AG04450 (cell line): ENCODE measurements at regions not wholly inside any gene's neighbourhood (a gene's known extent, or its start where the extent isn't known, plus 50 kb on each side); places are given as distances from the start of the nearest gene placed in this dataset.

Experiments used
- CTCF ChIA-PET: fragments of 300-600, 350-600 bp; formaldehyde crosslinking; extraction: SDS; loops from one replicate; lab custom pipeline; 2022; ENCODE audit warnings: antibody characterized with exemption, inconsistent platforms; lab: Charles Lee
- POLR2A ChIA-PET: fragments of 350-600 bp; formaldehyde crosslinking; extraction: SDS; loops from one replicate; lab custom pipeline; 2021; ENCODE audit warnings: antibody characterized with exemption, inconsistent platforms; lab: Yijun Ruan, JAX
- DNase-seq: peaks from one replicate; pipeline ENCODE4 v3.0.0-alpha.2; 2011; ENCODE audit warnings: low read depth, low spot score
- H3K27ac ChIP-seq: one replicate; pipeline ENCODE4 v1.5.1; 2012; ENCODE audit warnings: low read depth, low read length, control low read depth
- H3K27me3 ChIP-seq: one replicate; pipeline ENCODE4 v1.6.0; 2012; ENCODE audit warnings: low read length; ENCODE audit not compliant: control insufficient read depth, insufficient read depth
- H3K4me3 ChIP-seq: 2 replicates; pipeline ENCODE4 v1.5.1; 2011; ENCODE audit warnings: mild to moderate bottlenecking, low read depth, low read length, control low read depth
- H3K9me3 ChIP-seq: 2 replicates; pipeline ENCODE4 v1.5.1; 2012; ENCODE audit warnings: low read length; ENCODE audit not compliant: control insufficient read depth, insufficient read depth
- CTCF ChIP-seq: IDR thresholded peaks from 2 replicates; pipeline ENCODE4 v1.5.1; 2011; ENCODE audit warnings: low read depth, low read length, control low read depth, inconsistent platforms

- no peak overlapping the region for H3K4me3 ChIP-seq
- POLR2A ChIA-PET = no interaction called here
- no peaks in the 10 kb centered on the region for H3K9me3 ChIP-seq
- H3K27ac ChIP-seq = no peak overlapping the region
- CTCF ChIA-PET = no interaction called here
- H3K27me3 ChIP-seq = no peaks in the 10 kb centered on the region
- DNase-seq = no peak
- TF ChIP-seq CTCF = no peak
Observed at GRCh38 chr15:46709460-46710083, 1007.7 kb upstream of the SEMA6D start.

- no peak overlapping the region for H3K27ac ChIP-seq
- TF ChIP-seq CTCF = no peak
- no peak for DNase-seq
- no peaks in the 10 kb centered on the region for H3K9me3 ChIP-seq
- CTCF ChIA-PET = no interaction called here
- no peaks in the 10 kb centered on the region for H3K27me3 ChIP-seq
- POLR2A ChIA-PET = no interaction called here
- H3K4me3 ChIP-seq = no peak overlapping the region
Observed at GRCh38 chr15:46710401-46710960, 1006.8 kb upstream of the SEMA6D start.

GRCh38 chr15:46713045-46713444, 1004.3 kb upstream of the SEMA6D start:
- POLR2A ChIA-PET = no interaction called here
- CTCF ChIA-PET = no interaction called here
- no peak for DNase-seq

GRCh38 chr15:46714950-46715349, 1002.4 kb upstream of the SEMA6D start:
- ChIA-PET POLR2A (no interaction called here), CTCF (no interaction called here)
- DNase-seq = no peak
- TF ChIP-seq CTCF = no peak
- Histone ChIP-seq H3K9me3 (no peaks in the 10 kb centered on the region), H3K4me3 (no peak overlapping the region), H3K27ac (no peak overlapping the region), H3K27me3 (no peaks in the 10 kb centered on the region)

More at GRCh38 chr15:46713045-46713444, 1004.3 kb upstream of the SEMA6D start:
- Histone ChIP-seq H3K9me3 (no peaks in the 10 kb centered on the region), H3K4me3 (no peak overlapping the region), H3K27ac (no peak overlapping the region), H3K27me3 (no peaks in the 10 kb centered on the region)
- TF ChIP-seq CTCF = no peak

GRCh38 chr15:46723308-46723707, 994.0 kb upstream of the SEMA6D start:
- CTCF ChIA-PET = interaction anchor here (1.1 to 1.2 kb wide), 2 partner anchors 8 to 18 kb away, joined by 3 read pairs; no protein-coding TSS in a partner anchor
- Histone ChIP-seq H3K9me3 (no peaks in the 10 kb centered on the region), H3K27me3 (no peaks in the 10 kb centered on the region), H3K27ac (no peak overlapping the region), H3K4me3 (no peak overlapping the region)
- DNase-seq = no peak
- no peak for TF ChIP-seq CTCF
- POLR2A ChIA-PET = no interaction called here
